ENCODE measurements at regions not wholly inside any gene's neighbourhood (a gene's known extent, or its start where the extent isn't known, plus 50 kb on each side); places are given as distances from the start of the nearest gene placed in this dataset.

DNA sequence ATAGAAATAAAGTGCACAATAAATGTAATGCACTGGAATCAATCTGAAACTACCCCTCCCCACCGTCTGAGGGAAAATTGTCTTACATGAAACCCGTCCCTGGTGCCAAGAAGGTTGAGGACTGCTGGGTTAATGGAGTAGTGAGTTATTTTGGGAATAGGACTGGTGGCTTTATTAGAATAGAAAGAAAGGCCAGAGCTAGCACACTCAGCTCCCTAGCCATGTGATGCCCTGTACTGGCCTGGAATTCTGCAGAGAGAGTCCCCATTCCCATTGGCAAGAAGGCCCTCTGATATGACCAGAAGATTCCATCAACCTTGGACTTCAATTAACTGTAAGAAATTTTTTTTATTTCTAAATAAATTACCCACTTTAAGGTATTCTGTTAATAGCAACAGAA is 393.5 kb upstream of the PCDH9 start:
- CTCF ChIA-PET = interaction anchor here (0.6 kb wide), 1 partner anchor 142 kb away, joined by 4 read pairs; no protein-coding TSS in a partner anchor
- Histone ChIP-seq H3K36me3 (ENCODE audit: control insufficient read depth in 2 of 2, insufficient read depth in 1 of 2, low read length in 2 of 2) (no peaks in the 10 kb centered on the region), H3K4me1 (ENCODE audit: control insufficient read depth, insufficient read depth, low read length) (no peaks in the 10 kb centered on the region), H3K9me3 (ENCODE audit: control insufficient read depth, insufficient read depth, low read depth, low read length) (no peaks in the 10 kb centered on the region), H3K27ac (ENCODE audit: extremely low read depth, low read depth, low read length) (no peak overlapping the region), H3K4me3 (ENCODE audit: low read depth, low read length) (no peak overlapping the region)
- no peak for TF ChIP-seq ZNF223 (tag by site-specific recombination; IDR thresholded peaks at IDR 0.05)
- TF ChIP-seq ZNF433 (tag by site-specific recombination; IDR thresholded peaks at IDR 0.05; ENCODE audit: low read depth) = no peak
- no peak for TF ChIP-seq ZNF792 (tag by site-specific recombination; IDR thresholded peaks at IDR 0.05)
- TF ChIP-seq, protein P1, sequence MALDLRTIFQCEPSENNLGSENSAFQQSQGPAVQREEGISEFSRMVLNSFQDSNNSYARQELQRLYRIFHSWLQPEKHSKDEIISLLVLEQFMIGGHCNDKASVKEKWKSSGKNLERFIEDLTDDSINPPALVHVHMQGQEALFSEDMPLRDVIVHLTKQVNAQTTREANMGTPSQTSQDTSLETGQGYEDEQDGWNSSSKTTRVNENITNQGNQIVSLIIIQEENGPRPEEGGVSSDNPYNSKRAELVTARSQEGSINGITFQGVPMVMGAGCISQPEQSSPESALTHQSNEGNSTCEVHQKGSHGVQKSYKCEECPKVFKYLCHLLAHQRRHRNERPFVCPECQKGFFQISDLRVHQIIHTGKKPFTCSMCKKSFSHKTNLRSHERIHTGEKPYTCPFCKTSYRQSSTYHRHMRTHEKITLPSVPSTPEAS (tag by site-specific recombination; IDR thresholded peaks at IDR 0.05) = no peak
- TF ChIP-seq ZNF514 (tag by site-specific recombination; IDR thresholded peaks at IDR 0.05) = no peak
- TF ChIP-seq ZNF184 (tag by site-specific recombination; IDR thresholded peaks at IDR 0.05) = no peak
- TF ChIP-seq ZFHX2 (tag by site-specific recombination; conservative IDR thresholded peaks at IDR 0.05) = no peak
- no peak for TF ChIP-seq ZNF510 (tag by site-specific recombination; IDR thresholded peaks at IDR 0.05; ENCODE audit: insufficient replicate concordance)
- POLR2A ChIA-PET = no interaction called here

DNA sequence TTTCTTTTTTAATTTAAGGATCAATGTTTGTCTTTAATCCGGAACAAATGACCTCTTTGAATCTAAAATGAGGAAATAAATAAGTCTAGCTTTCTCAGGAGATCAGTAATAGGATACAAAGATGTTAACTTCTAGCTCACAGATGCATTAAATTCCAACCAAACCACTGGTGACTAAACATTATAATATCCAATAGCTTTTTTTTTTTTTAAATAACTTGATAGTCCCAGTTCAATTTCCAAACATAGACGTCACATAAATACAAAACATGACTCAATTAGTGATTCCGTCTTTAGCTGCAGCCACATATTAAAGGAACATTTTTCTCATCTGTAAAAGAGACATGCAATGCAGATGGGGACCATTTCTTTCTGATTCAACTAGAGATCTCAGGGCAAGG is 390.5 kb upstream of the PCDH9 start:
- no peak overlapping the region for H3K4me3 ChIP-seq (ENCODE audit: low read depth, low read length)
- H3K27ac ChIP-seq (ENCODE audit: extremely low read depth, low read depth, low read length) = no peak overlapping the region
- TF ChIP-seq ZNF184 (tag by site-specific recombination; IDR thresholded peaks at IDR 0.05) = no peak
- TF ChIP-seq SP7 (tag by site-specific recombination; IDR thresholded peaks at IDR 0.05) = no peak
- no peak for TF ChIP-seq ZNF791 (tag by site-specific recombination; IDR thresholded peaks at IDR 0.05)
- TF ChIP-seq, protein P2, sequence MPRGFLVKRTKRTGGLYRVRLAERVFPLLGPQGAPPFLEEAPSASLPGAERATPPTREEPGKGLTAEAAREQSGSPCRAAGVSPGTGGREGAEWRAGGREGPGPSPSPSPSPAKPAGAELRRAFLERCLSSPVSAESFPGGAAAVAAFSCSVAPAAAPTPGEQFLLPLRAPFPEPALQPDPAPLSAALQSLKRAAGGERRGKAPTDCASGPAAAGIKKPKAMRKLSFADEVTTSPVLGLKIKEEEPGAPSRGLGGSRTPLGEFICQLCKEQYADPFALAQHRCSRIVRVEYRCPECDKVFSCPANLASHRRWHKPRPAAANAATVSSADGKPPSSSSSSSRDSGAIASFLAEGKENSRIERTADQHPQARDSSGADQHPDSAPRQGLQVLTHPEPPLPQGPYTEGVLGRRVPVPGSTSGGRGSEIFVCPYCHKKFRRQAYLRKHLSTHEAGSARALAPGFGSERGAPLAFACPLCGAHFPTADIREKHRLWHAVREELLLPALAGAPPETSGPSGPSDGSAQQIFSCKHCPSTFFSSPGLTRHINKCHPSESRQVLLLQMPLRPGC (tag by site-specific recombination; IDR thresholded peaks at IDR 0.05) = no peak
- TF ChIP-seq ZNF140 (tag by site-specific recombination; IDR thresholded peaks at IDR 0.05) = no peak
- no peak for TF ChIP-seq ZNF416 (tag by site-specific recombination; IDR thresholded peaks at IDR 0.05)
- no peak for TF ChIP-seq ZNF274 (IDR thresholded peaks at IDR 0.05; ENCODE audit: low read length)
- TF ChIP-seq ZNF274 (tag by site-specific recombination; IDR thresholded peaks at IDR 0.05; ENCODE audit: borderline replicate concordance) = no peak
- no peak for TF ChIP-seq ZNF324 (tag by site-specific recombination; IDR thresholded peaks at IDR 0.05)
- TF ChIP-seq ZBTB21 (tag by site-specific recombination; IDR thresholded peaks at IDR 0.05) = no peak
- TF ChIP-seq ZNF473 (tag by site-specific recombination; IDR thresholded peaks at IDR 0.05) = no peak
- no peak for TF ChIP-seq ZNF629 (tag by site-specific recombination; IDR thresholded peaks at IDR 0.05)
- no peak for TF ChIP-seq ZNF221 (tag by site-specific recombination; IDR thresholded peaks at IDR 0.05; ENCODE audit: borderline replicate concordance)
- TF ChIP-seq KLF10 (tag by site-specific recombination; IDR thresholded peaks at IDR 0.05) = no peak
- no peak for TF ChIP-seq ZNF785 (tag by site-specific recombination; IDR thresholded peaks at IDR 0.05)
- no peaks in the 10 kb centered on the region for H3K36me3 ChIP-seq (ENCODE audit: control insufficient read depth in 2 of 2, insufficient read depth in 1 of 2, low read length in 2 of 2)
- no peaks in the 10 kb centered on the region for H3K9me3 ChIP-seq (ENCODE audit: control insufficient read depth, insufficient read depth, low read depth, low read length)
- POLR2A ChIA-PET = no interaction called here
- H3K4me1 ChIP-seq (ENCODE audit: control insufficient read depth, insufficient read depth, low read length) = no peaks in the 10 kb centered on the region
- CTCF ChIA-PET = no interaction called here

DNA sequence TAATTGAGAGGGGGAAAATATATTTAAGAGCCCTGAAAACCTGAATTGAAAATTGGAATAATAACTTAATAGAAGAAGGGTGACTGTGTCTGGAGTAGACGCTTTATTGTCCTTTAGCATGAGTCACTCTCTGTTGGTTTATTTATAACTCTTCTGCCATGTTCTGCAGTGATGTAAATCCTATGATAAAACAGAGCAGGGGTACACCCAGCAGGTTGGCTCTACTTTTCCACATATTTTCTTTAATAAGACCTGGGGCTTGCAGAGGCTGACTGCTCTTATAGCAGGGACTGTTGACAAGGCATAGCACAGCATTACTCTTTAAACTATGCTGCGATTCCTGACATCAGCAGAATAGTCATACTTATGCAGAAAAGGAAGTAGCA is 389.9 kb upstream of the PCDH9 start:
- no peaks in the 10 kb centered on the region for H3K36me3 ChIP-seq (ENCODE audit: control insufficient read depth in 2 of 2, insufficient read depth in 1 of 2, low read length in 2 of 2)
- ChIA-PET POLR2A (no interaction called here), CTCF (no interaction called here)
- no peak overlapping the region for H3K4me3 ChIP-seq (ENCODE audit: low read depth, low read length)
- no peak overlapping the region for H3K27ac ChIP-seq (ENCODE audit: extremely low read depth, low read depth, low read length)
- no peaks in the 10 kb centered on the region for H3K9me3 ChIP-seq (ENCODE audit: control insufficient read depth, insufficient read depth, low read depth, low read length)
- no peaks in the 10 kb centered on the region for H3K4me1 ChIP-seq (ENCODE audit: control insufficient read depth, insufficient read depth, low read length)
- TF ChIP-seq ZNF341 (tag by site-specific recombination; IDR thresholded peaks at IDR 0.05; ENCODE audit: low read depth) (no peak), ZXDB (tag by site-specific recombination; IDR thresholded peaks at IDR 0.05) (no peak), KLF1 (tag by site-specific recombination; IDR thresholded peaks at IDR 0.05) (no peak), GLIS1 (tag by site-specific recombination; IDR thresholded peaks at IDR 0.05) (no peak), SP7 (tag by site-specific recombination; IDR thresholded peaks at IDR 0.05) (no peak), KLF9 (tag by site-specific recombination; IDR thresholded peaks at IDR 0.05; ENCODE audit: low read depth) (no peak), ZNF16 (tag by site-specific recombination; IDR thresholded peaks at IDR 0.05; ENCODE audit: low read depth) (no peak), ZNF830 (tag by site-specific recombination; IDR thresholded peaks at IDR 0.05; ENCODE audit: low read depth) (no peak), KLF10 (tag by site-specific recombination; IDR thresholded peaks at IDR 0.05) (no peak), ZFP3 (tag by site-specific recombination; IDR thresholded peaks at IDR 0.05; ENCODE audit: low read depth) (no peak), SCRT2 (tag by site-specific recombination; IDR thresholded peaks at IDR 0.05) (no peak), ZNF354C (tag by site-specific recombination; IDR thresholded peaks at IDR 0.05; ENCODE audit: borderline replicate concordance, low read depth) (no peak), ZNF658 (tag by site-specific recombination; IDR thresholded peaks at IDR 0.05) (no peak), YY1 (tag by site-specific recombination; IDR thresholded peaks at IDR 0.05) (no peak), BCL11A (tag by site-specific recombination; IDR thresholded peaks at IDR 0.05; ENCODE audit: low read depth) (no peak)
